ENCODE measurements at regions not wholly inside any gene's neighbourhood (a gene's known extent, or its start where the extent isn't known, plus 50 kb on each side); places are given as distances from the start of the nearest gene placed in this dataset.
A peak's percentile ranks its signal among the peaks of the same experiment; 100 is the strongest.

DNA sequence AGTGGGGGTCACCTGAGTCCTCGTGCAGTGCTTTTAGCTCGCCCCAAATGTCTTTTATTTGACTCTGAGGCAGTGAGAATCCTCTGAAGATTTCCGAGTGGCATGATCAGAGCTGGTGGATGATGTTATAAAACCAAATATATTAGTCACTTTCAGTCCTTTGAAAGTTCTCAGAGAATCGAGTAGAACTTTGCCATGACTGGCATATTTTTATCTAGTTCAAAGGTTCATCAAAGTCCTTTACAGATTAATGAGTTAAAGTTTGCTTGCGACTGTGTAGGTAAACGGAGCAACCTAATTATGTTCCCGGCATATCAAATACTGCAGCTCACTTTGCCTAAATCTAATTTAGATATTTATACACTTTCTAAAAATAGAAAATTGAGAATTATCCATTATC lies 498.5 kb upstream of the NOX3 start:
- WGBS, result 92% methylated on average over 7 of the region's 7 CpGs
- TF ChIP-seq POLR2AphosphoS5 (IDR thresholded peaks at IDR 0.05) (no peak), POLR2A (IDR thresholded peaks at IDR 0.05; ENCODE audit: low read depth) (no peak), EP300 (IDR thresholded peaks at IDR 0.05) (no peak)
- TF ChIP-seq, protein P1, sequence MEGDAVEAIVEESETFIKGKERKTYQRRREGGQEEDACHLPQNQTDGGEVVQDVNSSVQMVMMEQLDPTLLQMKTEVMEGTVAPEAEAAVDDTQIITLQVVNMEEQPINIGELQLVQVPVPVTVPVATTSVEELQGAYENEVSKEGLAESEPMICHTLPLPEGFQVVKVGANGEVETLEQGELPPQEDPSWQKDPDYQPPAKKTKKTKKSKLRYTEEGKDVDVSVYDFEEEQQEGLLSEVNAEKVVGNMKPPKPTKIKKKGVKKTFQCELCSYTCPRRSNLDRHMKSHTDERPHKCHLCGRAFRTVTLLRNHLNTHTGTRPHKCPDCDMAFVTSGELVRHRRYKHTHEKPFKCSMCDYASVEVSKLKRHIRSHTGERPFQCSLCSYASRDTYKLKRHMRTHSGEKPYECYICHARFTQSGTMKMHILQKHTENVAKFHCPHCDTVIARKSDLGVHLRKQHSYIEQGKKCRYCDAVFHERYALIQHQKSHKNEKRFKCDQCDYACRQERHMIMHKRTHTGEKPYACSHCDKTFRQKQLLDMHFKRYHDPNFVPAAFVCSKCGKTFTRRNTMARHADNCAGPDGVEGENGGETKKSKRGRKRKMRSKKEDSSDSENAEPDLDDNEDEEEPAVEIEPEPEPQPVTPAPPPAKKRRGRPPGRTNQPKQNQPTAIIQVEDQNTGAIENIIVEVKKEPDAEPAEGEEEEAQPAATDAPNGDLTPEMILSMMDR (IDR thresholded peaks at IDR 0.05), result no peak
- no peaks in the 10 kb centered on the region for H3K9me3 ChIP-seq
- H3K27me3 ChIP-seq, result no peaks in the 10 kb centered on the region
- DNase-seq (ENCODE audit: extremely low spot score), result peak; percentile 47
- no peaks in the 10 kb centered on the region for H3K4me1 ChIP-seq
- H3K27ac ChIP-seq (replicated peaks in 1 of 4), result no peak overlapping the region
- H3K36me3 ChIP-seq, result no peaks in the 10 kb centered on the region
- intact Hi-C loops (cut with DNase I), result no loop called here
- no peak overlapping the region for H3K4me3 ChIP-seq

DNA sequence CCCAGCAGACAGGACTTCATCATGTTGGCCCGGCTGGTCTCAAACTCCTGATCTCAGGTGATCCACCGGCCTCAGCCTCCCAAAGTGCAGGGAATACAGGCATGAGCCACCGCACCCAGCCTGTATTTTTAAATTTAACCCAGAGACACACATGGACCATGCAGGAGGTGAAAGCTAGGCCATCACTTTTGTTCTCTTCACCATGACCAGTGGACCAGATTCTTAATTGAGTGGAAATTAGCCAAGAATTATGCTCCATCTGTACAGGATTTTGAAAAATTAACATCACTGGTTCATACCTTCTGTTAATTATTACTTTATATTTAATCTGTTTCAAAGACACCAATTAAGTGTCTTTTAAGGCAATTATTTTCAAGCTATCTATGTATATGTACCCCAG lies 493.6 kb upstream of the NOX3 start:
- no peak overlapping the region for H3K27ac ChIP-seq (replicated peaks in 1 of 4)
- no peak for DNase-seq (ENCODE audit: extremely low spot score)
- peaks cover 0 to 14% (median 4%) of the 10 kb centered on the region in 4 donors for H3K9me3 ChIP-seq
- TF ChIP-seq POLR2AphosphoS5 (IDR thresholded peaks at IDR 0.05), result no peak
- TF ChIP-seq, protein P1 (IDR thresholded peaks at IDR 0.05), result no peak
- no peak for TF ChIP-seq POLR2A (IDR thresholded peaks at IDR 0.05; ENCODE audit: low read depth)
- TF ChIP-seq EP300 (IDR thresholded peaks at IDR 0.05), result no peak
- intact Hi-C loops (cut with DNase I), result no loop called here
- 93% methylated on average over 3 of the region's 3 CpGs for WGBS
- no peaks in the 10 kb centered on the region for H3K36me3 ChIP-seq
- H3K27me3 ChIP-seq, result no peaks in the 10 kb centered on the region
- no peak overlapping the region for H3K4me3 ChIP-seq
- no peaks in the 10 kb centered on the region for H3K4me1 ChIP-seq

DNA sequence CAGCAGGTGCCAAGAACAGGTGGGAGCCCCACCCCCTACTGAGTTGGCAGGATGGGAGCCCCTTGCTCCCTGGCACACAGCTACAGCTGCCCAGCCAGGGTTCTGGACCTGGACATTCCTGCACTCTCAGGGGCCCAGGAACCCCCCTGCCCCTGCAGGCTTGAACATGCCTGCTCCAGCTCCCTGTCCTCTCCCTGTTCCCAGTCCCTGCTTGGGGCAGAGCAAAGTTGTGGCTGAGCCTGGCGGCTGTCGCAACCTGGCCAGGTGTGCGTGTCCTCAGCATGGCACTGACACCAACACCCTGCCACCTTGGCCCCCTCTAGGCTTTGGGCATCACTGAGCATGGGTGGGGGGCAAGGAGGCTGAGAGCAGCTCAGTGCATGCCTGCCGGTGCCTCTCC lies 491.2 kb upstream of the NOX3 start:
- DNase-seq (ENCODE audit: extremely low spot score), result no peak
- WGBS, result 95% methylated on average over 4 of the region's 4 CpGs
- no peak overlapping the region for H3K4me3 ChIP-seq

DNA sequence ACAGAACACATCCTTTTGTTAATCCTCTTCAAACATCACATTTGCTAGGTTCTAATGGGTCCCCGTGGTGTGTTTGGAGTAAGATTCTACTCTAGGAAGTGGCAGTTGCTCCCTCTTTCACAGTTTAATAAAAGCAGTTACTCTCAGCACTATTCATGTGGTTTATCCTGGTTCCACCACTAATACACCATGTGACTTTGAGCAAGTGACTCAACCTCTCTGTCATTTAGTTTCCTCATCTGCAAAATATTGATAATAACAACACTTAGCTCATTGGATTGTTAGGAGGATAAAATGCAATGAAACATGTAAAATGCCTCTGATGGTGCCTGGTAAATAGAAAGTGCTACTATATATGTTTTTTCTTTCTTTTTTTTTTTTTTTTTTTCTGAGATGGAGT lies 488.0 kb upstream of the NOX3 start:
- Histone ChIP-seq H3K36me3 (no peaks in the 10 kb centered on the region), H3K9me3 (peaks cover 0 to 14% (median 4%) of the 10 kb centered on the region in 4 donors), H3K27me3 (no peaks in the 10 kb centered on the region), H3K4me1 (peaks cover 0 to 7% (median 3%) of the 10 kb centered on the region in 4 donors), H3K4me3 (no peak overlapping the region), H3K27ac (replicated peaks in 1 of 4) (no peak overlapping the region)
- WGBS, result 85% methylated on average over 1 of the region's 1 CpG
- TF ChIP-seq POLR2A (IDR thresholded peaks at IDR 0.05; ENCODE audit: low read depth) (no peak), POLR2AphosphoS5 (IDR thresholded peaks at IDR 0.05) (no peak), EP300 (IDR thresholded peaks at IDR 0.05) (no peak)
- TF ChIP-seq, protein P1 (IDR thresholded peaks at IDR 0.05), result no peak
- intact Hi-C loops (cut with DNase I), result no loop called here
- no peak for DNase-seq (ENCODE audit: extremely low spot score)

More for the DNA sequence above, 491.2 kb upstream of the NOX3 start:
- Histone ChIP-seq H3K27ac (replicated peaks in 1 of 4) (no peak overlapping the region), H3K36me3 (no peaks in the 10 kb centered on the region), H3K4me1 (no peaks in the 10 kb centered on the region), H3K27me3 (no peaks in the 10 kb centered on the region), H3K9me3 (peaks cover 0 to 14% (median 4%) of the 10 kb centered on the region in 4 donors)
- intact Hi-C loops (cut with DNase I), result no loop called here
- TF ChIP-seq EP300 (IDR thresholded peaks at IDR 0.05) (no peak), POLR2AphosphoS5 (IDR thresholded peaks at IDR 0.05) (no peak), POLR2A (IDR thresholded peaks at IDR 0.05; ENCODE audit: low read depth) (no peak)
- TF ChIP-seq, protein P1 (IDR thresholded peaks at IDR 0.05), result no peak

DNA sequence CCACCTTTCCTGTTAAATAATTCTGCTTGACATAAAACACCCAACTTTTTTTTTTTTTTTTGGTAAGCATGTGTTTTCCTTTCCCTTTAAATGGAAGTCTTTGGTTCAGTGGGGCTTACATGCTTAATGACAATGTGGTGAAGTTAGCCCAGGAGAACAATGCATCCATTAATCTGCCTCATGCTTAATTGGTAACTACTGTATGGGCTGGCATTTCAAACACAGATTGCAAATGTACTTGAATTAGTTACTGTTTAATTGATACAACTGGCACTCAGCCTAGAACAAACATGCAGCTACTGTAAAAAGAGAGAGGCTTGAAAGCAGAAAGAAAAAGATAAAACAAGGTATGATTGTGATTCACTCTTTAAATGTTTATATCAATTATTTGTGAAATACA lies 483.6 kb upstream of the NOX3 start:
- Histone ChIP-seq H3K27ac (replicated peaks in 1 of 4) (no peak overlapping the region), H3K4me3 (no peak overlapping the region), H3K9me3 (no peaks in the 10 kb centered on the region), H3K36me3 (no peaks in the 10 kb centered on the region), H3K4me1 (peaks cover 0 to 7% (median 3%) of the 10 kb centered on the region in 4 donors), H3K27me3 (no peaks in the 10 kb centered on the region)
- TF ChIP-seq POLR2AphosphoS5 (IDR thresholded peaks at IDR 0.05), result no peak
- TF ChIP-seq EP300 (IDR thresholded peaks at IDR 0.05), result no peak
- TF ChIP-seq, protein P1 (IDR thresholded peaks at IDR 0.05), result no peak
- TF ChIP-seq POLR2A (IDR thresholded peaks at IDR 0.05; ENCODE audit: low read depth), result no peak
- intact Hi-C loops (cut with DNase I), result no loop called here
- no peak for DNase-seq (ENCODE audit: extremely low spot score)

All from esophagus muscularis mucosa (tissue), 4 donors.